ENCODE measurements at regions not wholly inside any gene's neighbourhood (a gene's known extent, or its start where the extent isn't known, plus 50 kb on each side); places are given as distances from the start of the nearest gene placed in this dataset.

DNA sequence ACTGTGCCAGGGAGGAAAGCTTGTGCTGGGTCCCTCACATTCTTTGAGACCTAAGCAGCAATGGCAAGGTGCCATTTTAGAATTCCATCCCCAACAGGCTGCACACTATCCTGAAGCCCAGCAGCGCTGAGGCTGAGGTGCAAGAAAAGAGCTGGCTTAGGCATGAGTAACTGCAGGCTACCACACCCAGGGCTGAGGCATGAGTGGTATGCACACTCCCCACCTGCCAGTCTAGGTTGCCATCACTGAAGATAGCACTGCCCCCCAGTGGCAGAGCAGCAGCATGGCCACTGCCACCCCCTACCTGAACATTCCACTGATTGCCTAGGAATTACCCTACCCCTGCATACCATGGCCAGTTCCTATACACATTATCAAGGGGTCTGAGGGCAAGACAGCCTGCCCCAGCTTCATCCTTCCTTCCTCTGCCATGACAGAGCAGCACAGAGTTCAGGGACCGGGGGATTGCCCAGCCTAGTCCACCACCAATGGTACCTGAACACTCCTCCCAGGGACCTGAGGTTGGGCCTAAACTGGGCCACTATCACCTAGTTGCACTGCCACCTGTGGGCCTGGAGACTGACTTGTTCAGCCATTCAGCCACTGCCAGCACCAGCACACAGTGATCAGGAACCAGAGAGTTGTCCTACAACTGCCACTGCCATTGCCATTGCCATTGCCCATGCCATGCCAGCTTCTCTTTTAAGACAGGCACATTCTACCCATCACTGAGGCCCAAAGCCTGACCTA, 129.8 kb downstream of the SATB1 start:
- TF ChIP-seq, protein P1, sequence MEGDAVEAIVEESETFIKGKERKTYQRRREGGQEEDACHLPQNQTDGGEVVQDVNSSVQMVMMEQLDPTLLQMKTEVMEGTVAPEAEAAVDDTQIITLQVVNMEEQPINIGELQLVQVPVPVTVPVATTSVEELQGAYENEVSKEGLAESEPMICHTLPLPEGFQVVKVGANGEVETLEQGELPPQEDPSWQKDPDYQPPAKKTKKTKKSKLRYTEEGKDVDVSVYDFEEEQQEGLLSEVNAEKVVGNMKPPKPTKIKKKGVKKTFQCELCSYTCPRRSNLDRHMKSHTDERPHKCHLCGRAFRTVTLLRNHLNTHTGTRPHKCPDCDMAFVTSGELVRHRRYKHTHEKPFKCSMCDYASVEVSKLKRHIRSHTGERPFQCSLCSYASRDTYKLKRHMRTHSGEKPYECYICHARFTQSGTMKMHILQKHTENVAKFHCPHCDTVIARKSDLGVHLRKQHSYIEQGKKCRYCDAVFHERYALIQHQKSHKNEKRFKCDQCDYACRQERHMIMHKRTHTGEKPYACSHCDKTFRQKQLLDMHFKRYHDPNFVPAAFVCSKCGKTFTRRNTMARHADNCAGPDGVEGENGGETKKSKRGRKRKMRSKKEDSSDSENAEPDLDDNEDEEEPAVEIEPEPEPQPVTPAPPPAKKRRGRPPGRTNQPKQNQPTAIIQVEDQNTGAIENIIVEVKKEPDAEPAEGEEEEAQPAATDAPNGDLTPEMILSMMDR (IDR thresholded peaks at IDR 0.05 in 4 of 5, conservative IDR thresholded peaks at IDR 0.05 in 1 of 5): no peak
- TF ChIP-seq POLR2A (IDR thresholded peaks at IDR 0.05): no peak
- in situ Hi-C loops (cut with MboI; ENCODE audit: low sequenced_read_pairs in 4 of 4) (no loop called here), intact Hi-C loops (cut with DNase I; ENCODE audit: low total_unique reads) (no loop called here)
- no peaks in the 10 kb centered on the region for H3K4me1 ChIP-seq
- DNase-seq (no peak), ATAC-seq (no peak)
- H3K36me3 ChIP-seq: no peaks in the 10 kb centered on the region
- peaks cover 0 to 9% (median 0%) of the 10 kb centered on the region in 3 donors for H3K9me3 ChIP-seq
- H3K4me3 ChIP-seq: no peak overlapping the region
- no peak overlapping the region for H3K27ac ChIP-seq
- no peaks in the 10 kb centered on the region for H3K27me3 ChIP-seq

DNA sequence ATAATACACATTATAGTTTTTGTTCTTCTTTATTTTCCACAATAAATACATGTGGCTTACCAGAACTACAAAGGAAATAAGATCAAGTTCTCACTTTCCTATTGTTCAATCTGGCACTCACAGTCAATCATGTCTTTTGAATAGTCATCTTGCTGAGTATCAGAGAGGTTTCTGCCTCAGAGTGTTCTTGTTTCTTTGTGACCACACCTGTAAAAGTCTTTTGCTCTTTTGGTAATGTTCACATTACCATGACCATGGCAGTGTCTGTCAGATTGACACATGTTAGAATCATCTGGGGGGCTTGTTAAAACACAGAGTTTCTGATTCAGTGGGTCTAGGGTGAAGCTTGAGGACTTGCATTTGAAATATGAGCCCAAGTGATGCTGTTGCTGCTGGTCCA, 135.0 kb downstream of the SATB1 start:
- in situ Hi-C loops (cut with MboI; ENCODE audit: low sequenced_read_pairs in 4 of 4): no loop called here
- DNase-seq: no peak
- Histone ChIP-seq H3K27ac (no peak overlapping the region), H3K27me3 (no peaks in the 10 kb centered on the region), H3K4me3 (no peak overlapping the region), H3K9me3 (no peaks in the 10 kb centered on the region), H3K36me3 (no peaks in the 10 kb centered on the region), H3K4me1 (no peaks in the 10 kb centered on the region)
- TF ChIP-seq, protein P1 (IDR thresholded peaks at IDR 0.05 in 4 of 5, conservative IDR thresholded peaks at IDR 0.05 in 1 of 5): no peak
- no peak for TF ChIP-seq POLR2A (IDR thresholded peaks at IDR 0.05)
- intact Hi-C loops (cut with DNase I; ENCODE audit: low total_unique reads): no loop called here
- ATAC-seq: no peak

DNA sequence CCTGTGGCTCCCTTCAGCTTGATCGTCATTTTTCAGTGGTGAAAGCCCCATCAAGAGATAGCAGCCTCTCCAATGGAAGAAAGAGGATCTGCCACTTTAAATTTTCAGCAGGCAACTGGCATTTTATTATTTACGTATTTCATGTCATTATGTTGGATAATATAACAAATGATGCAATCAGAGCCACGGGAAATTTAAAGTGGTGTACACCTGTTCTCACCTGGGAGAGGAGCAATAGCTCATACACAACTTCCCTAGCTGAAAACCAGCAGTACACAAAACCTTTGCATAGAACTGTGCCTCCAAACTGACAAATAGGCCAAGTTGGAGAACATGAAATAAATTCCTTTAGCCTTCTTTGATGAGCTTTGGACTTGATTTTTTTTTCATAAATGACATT, 136.9 kb downstream of the SATB1 start:
- in situ Hi-C loops (cut with MboI; ENCODE audit: low sequenced_read_pairs in 4 of 4): no loop called here

DNA sequence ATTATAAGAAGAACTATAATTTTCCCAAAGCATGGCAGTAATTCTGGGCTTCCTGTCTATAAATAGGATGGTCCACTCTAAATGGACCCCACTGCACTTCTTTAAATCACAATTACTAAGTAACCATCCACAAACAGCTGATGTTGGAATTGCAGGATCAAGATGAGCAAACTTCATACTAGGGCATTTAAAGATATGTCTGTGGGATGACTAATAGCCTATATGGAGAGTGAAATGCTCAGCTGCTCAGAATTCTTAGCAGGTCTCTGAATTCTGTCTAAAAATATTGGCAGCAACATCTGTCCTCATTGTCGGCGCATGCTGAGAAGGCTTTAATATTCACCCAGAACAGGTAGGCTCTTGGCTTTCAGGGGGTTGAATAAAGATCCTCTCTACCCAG, 140.4 kb downstream of the SATB1 start:
- no peak overlapping the region for H3K4me3 ChIP-seq
- no peaks in the 10 kb centered on the region for H3K9me3 ChIP-seq
- ATAC-seq (no peak), DNase-seq (no peak)
- no peaks in the 10 kb centered on the region for H3K4me1 ChIP-seq
- no peaks in the 10 kb centered on the region for H3K36me3 ChIP-seq
- H3K27ac ChIP-seq: no peak overlapping the region
- H3K27me3 ChIP-seq: no peaks in the 10 kb centered on the region
- intact Hi-C loops (cut with DNase I; ENCODE audit: low total_unique reads): no loop called here
- in situ Hi-C loops (cut with MboI; ENCODE audit: low sequenced_read_pairs in 4 of 4): no loop called here
- TF ChIP-seq, protein P1 (IDR thresholded peaks at IDR 0.05 in 4 of 5, conservative IDR thresholded peaks at IDR 0.05 in 1 of 5): no peak
- TF ChIP-seq POLR2A (IDR thresholded peaks at IDR 0.05): no peak

More for the DNA sequence above, 136.9 kb downstream of the SATB1 start:
- H3K27me3 ChIP-seq: no peaks in the 10 kb centered on the region
- DNase-seq (no peak), ATAC-seq (no peak)
- no peaks in the 10 kb centered on the region for H3K36me3 ChIP-seq
- no peaks in the 10 kb centered on the region for H3K4me1 ChIP-seq
- no peaks in the 10 kb centered on the region for H3K9me3 ChIP-seq
- H3K27ac ChIP-seq: no peak overlapping the region
- H3K4me3 ChIP-seq: no peak overlapping the region
- TF ChIP-seq POLR2A (IDR thresholded peaks at IDR 0.05): no peak
- TF ChIP-seq, protein P1 (IDR thresholded peaks at IDR 0.05 in 4 of 5, conservative IDR thresholded peaks at IDR 0.05 in 1 of 5): no peak
- intact Hi-C loops (cut with DNase I; ENCODE audit: low total_unique reads): no loop called here

DNA sequence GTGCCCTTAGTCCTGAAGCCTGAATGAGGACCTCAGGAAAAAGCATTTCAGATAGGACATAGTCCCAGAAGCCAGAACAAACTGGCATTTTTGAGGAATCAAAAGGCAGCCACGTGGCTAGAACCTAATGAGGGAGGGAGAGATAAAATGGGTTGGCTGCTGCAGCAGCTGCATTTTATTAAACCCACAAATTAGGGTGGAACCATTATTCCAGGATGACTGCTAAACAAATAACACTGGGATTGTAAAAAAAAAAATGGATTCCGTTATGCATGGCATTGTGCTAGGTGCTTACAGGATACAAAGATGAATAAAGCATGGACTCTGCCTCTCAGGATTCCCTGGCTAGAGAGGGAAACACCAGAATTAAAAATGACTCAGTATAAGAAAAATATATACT, 141.5 kb downstream of the SATB1 start:
- ATAC-seq: no peak
- Histone ChIP-seq H3K9me3 (no peaks in the 10 kb centered on the region), H3K4me1 (no peaks in the 10 kb centered on the region), H3K36me3 (no peaks in the 10 kb centered on the region), H3K27me3 (no peaks in the 10 kb centered on the region), H3K27ac (no peak overlapping the region), H3K4me3 (no peak overlapping the region)
- in situ Hi-C loops (cut with MboI; ENCODE audit: low sequenced_read_pairs in 4 of 4): no loop called here
- TF ChIP-seq, protein P1 (IDR thresholded peaks at IDR 0.05 in 4 of 5, conservative IDR thresholded peaks at IDR 0.05 in 1 of 5): no peak
- no peak for TF ChIP-seq POLR2A (IDR thresholded peaks at IDR 0.05)
- DNase-seq: no peak
- intact Hi-C loops (cut with DNase I; ENCODE audit: low total_unique reads): no loop called here
